ENCODE measurements at regions not wholly inside any gene's neighbourhood (a gene's known extent, or its start where the extent isn't known, plus 50 kb on each side); places are given as distances from the start of the nearest gene placed in this dataset.
"Not testable (repeated sequence)": the region's sequence is repeated elsewhere in the genome, so short reads cannot be mapped to it uniquely, and the experiment has no call there.

GRCh38 chr2:107108556-107108955 lies 222.6 kb upstream of the ST6GAL2 start:
- peak; percentile 21 for DNase-seq (ENCODE audit: low read depth)

- no peak for DNase-seq (ENCODE audit: low read depth)
Measured at GRCh38 chr2:107111623-107112022, 225.7 kb upstream of the ST6GAL2 start.

- DNase-seq (ENCODE audit: low read depth), result no peak
Measured at GRCh38 chr2:107112561-107112960, 226.6 kb upstream of the ST6GAL2 start.

- no peak for DNase-seq (ENCODE audit: low read depth)
Measured at GRCh38 chr2:107128381-107128780, 242.4 kb upstream of the ST6GAL2 start.

- peak; percentile 11 for DNase-seq (ENCODE audit: low read depth)
Measured at GRCh38 chr2:107132070-107132469, 246.1 kb upstream of the ST6GAL2 start.

GRCh38 chr2:107132746-107133145 lies 246.8 kb upstream of the ST6GAL2 start:
- DNase-seq (ENCODE audit: low read depth), result no peak

- no peak for DNase-seq (ENCODE audit: low read depth)
Measured at GRCh38 chr2:107133412-107133811, 247.4 kb upstream of the ST6GAL2 start.

- DNase-seq (ENCODE audit: low read depth), result no peak
Measured at GRCh38 chr2:107136733-107137132, 250.8 kb upstream of the ST6GAL2 start.

- no peak for DNase-seq (ENCODE audit: low read depth)
Measured at GRCh38 chr2:107137706-107138105, 251.7 kb upstream of the ST6GAL2 start.

- DNase-seq (ENCODE audit: low read depth), result no peak
Measured at GRCh38 chr2:107146181-107146580, 260.2 kb upstream of the ST6GAL2 start.

GRCh38 chr2:107146645-107147044 lies 260.7 kb upstream of the ST6GAL2 start:
- DNase-seq (ENCODE audit: low read depth), result not testable (repeated sequence)

GRCh38 chr2:107148055-107148454 lies 262.1 kb upstream of the ST6GAL2 start:
- DNase-seq (ENCODE audit: low read depth), result no peak

GRCh38 chr2:107148496-107148895 lies 262.5 kb upstream of the ST6GAL2 start:
- DNase-seq (ENCODE audit: low read depth), result no peak

- no peak for DNase-seq (ENCODE audit: low read depth)
Measured at GRCh38 chr2:107160640-107161239, 274.8 kb upstream of the ST6GAL2 start.

- DNase-seq (ENCODE audit: low read depth), result peak; percentile 5
Measured at GRCh38 chr2:107168141-107168540, 282.2 kb upstream of the ST6GAL2 start.

- no peak for DNase-seq (ENCODE audit: low read depth)
Measured at GRCh38 chr2:107174171-107174570, 288.2 kb upstream of the ST6GAL2 start.

- DNase-seq (ENCODE audit: low read depth), result no peak
Measured at GRCh38 chr2:107182981-107183380, 297.0 kb upstream of the ST6GAL2 start.

GRCh38 chr2:107187870-107188269 lies 301.9 kb upstream of the ST6GAL2 start:
- DNase-seq (ENCODE audit: low read depth), result no peak

- no peak for DNase-seq (ENCODE audit: low read depth)
Measured at GRCh38 chr2:107195631-107196030, 309.7 kb upstream of the ST6GAL2 start.

- DNase-seq (ENCODE audit: low read depth), result peak; percentile 4
Measured at GRCh38 chr2:107197594-107198294, 311.8 kb upstream of the ST6GAL2 start.

GRCh38 chr2:107202962-107203591 lies 317.1 kb upstream of the ST6GAL2 start:
- DNase-seq (ENCODE audit: low read depth), result no peak

GRCh38 chr2:107215401-107216350 lies 329.7 kb upstream of the ST6GAL2 start:
- DNase-seq (ENCODE audit: low read depth), result no peak
